Epithelial cell of esophagus (primary cell): ENCODE measurements at regions not wholly inside any gene's neighbourhood (a gene's known extent, or its start where the extent isn't known, plus 50 kb on each side); places are given as distances from the start of the nearest gene placed in this dataset.

Experiments
- DNase-seq: peaks from one replicate; pipeline ENCODE4 v3.0.0; 2010; ENCODE audit warnings: low read depth
- H3K4me3 ChIP-seq: 2 replicates; pipeline ENCODE4 v1.5.1; 2011; ENCODE audit warnings: mild to moderate bottlenecking, low read length, control low read depth
- CTCF ChIP-seq: IDR thresholded peaks from 2 replicates; pipeline ENCODE4 v1.5.1; 2011; ENCODE audit warnings: low read depth, mild to moderate bottlenecking, low read length, control low read depth, inconsistent platforms; ENCODE audit not compliant: insufficient read depth; ENCODE audit errors: missing control alignments

- no peak for DNase-seq
- H3K4me3 ChIP-seq = no peak overlapping the region
- no peak for TF ChIP-seq CTCF
Measured at GRCh38 chr3:72118628-72119027, 333.7 kb upstream of the PROK2 start.

- TF ChIP-seq CTCF = no peak
- no peak for DNase-seq
- no peak overlapping the region for H3K4me3 ChIP-seq
Measured at GRCh38 chr3:72116226-72116625, 331.3 kb upstream of the PROK2 start.

GRCh38 chr3:72115307-72115706, 330.4 kb upstream of the PROK2 start:
- H3K4me3 ChIP-seq = no peak overlapping the region
- TF ChIP-seq CTCF = no peak
- no peak for DNase-seq

GRCh38 chr3:72114773-72115172, 329.8 kb upstream of the PROK2 start:
- TF ChIP-seq CTCF = no peak
- no peak for DNase-seq
- no peak overlapping the region for H3K4me3 ChIP-seq

- DNase-seq = no peak
- TF ChIP-seq CTCF = no peak
- no peak overlapping the region for H3K4me3 ChIP-seq
Measured at GRCh38 chr3:72113964-72114363, 329.0 kb upstream of the PROK2 start.

- no peak overlapping the region for H3K4me3 ChIP-seq
- TF ChIP-seq CTCF = no peak
- no peak for DNase-seq
Measured at GRCh38 chr3:72113564-72113963, 328.6 kb upstream of the PROK2 start.

- TF ChIP-seq CTCF = no peak
- no peak for DNase-seq
- no peak overlapping the region for H3K4me3 ChIP-seq
Measured at GRCh38 chr3:72112435-72112834, 327.5 kb upstream of the PROK2 start.
